Cardiac fibroblast (primary cell): ENCODE measurements at regions not wholly inside any gene's neighbourhood (a gene's known extent, or its start where the extent isn't known, plus 50 kb on each side); places are given as distances from the start of the nearest gene placed in this dataset.

Experiments
- DNase-seq, 2 donors: peaks; one replicate each; pipeline versions ENCODE4 v3.0.0 to v3.0.0-alpha.2; 2010; ENCODE audit warnings: low read depth in 2 of 2
- H3K4me3 ChIP-seq, 2 donors: replicated peaks in 1 of 2; 1 replicate in 1 of 2; 2 replicates in 1 of 2; pipeline ENCODE4 v1.5.1; 2011; ENCODE audit warnings: low read depth in 2 of 2, low read length in 2 of 2, mild to moderate bottlenecking in 2 of 2, moderate library complexity in 1 of 2
- TF ChIP-seq, protein P1 (sequence below): IDR thresholded peaks from one replicate; pipeline ENCODE4 v1.5.1; 2011; ENCODE audit warnings: low read depth, mild to moderate bottlenecking, low read length, inconsistent platforms

DNA sequence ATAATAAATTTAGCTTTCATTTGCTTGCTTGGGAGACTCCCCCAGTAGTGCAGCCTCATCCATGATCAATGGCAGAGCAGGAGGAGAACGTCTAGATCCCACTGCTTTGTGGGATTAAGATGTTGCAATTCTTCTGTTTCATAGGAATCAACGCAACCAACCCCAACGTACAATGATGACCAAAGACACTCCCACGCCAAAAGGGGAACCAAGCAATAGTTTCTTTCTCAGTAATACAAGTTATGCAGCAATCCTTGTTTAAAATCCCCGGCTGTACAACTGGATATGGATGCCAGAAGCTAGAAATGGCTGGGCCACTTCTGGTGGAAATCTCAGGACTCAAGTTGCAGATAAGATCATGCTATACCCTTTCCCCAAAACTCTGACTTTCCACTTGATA, 411.2 kb downstream of the VPS13C start:
- no peak for DNase-seq

DNA sequence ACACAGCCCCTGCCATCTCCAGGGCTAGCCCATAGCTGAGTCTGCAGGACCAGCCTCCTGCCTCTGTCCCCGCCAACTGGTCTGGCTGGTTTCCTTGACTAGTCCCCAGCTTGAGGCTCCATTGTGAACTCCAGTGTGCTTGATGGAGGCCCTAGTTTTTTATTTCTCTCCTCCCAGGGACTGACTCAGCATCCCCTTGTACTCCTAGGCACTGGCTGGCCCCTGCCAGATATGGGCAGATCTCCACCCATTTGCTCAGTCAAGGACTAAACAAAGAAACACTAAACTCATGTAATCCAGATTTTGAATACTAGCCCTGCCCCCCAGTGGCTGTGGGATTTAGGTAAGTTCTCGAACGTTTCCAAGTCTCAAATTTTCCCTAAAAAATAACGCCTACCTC, 415.4 kb upstream of the RORA start:
- DNase-seq = no peak
- TF ChIP-seq, protein P1, sequence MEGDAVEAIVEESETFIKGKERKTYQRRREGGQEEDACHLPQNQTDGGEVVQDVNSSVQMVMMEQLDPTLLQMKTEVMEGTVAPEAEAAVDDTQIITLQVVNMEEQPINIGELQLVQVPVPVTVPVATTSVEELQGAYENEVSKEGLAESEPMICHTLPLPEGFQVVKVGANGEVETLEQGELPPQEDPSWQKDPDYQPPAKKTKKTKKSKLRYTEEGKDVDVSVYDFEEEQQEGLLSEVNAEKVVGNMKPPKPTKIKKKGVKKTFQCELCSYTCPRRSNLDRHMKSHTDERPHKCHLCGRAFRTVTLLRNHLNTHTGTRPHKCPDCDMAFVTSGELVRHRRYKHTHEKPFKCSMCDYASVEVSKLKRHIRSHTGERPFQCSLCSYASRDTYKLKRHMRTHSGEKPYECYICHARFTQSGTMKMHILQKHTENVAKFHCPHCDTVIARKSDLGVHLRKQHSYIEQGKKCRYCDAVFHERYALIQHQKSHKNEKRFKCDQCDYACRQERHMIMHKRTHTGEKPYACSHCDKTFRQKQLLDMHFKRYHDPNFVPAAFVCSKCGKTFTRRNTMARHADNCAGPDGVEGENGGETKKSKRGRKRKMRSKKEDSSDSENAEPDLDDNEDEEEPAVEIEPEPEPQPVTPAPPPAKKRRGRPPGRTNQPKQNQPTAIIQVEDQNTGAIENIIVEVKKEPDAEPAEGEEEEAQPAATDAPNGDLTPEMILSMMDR = no peak
- no peak overlapping the region for H3K4me3 ChIP-seq

More for the DNA sequence above, 411.2 kb downstream of the VPS13C start:
- TF ChIP-seq, protein P1 = no peak
- no peak overlapping the region for H3K4me3 ChIP-seq

DNA sequence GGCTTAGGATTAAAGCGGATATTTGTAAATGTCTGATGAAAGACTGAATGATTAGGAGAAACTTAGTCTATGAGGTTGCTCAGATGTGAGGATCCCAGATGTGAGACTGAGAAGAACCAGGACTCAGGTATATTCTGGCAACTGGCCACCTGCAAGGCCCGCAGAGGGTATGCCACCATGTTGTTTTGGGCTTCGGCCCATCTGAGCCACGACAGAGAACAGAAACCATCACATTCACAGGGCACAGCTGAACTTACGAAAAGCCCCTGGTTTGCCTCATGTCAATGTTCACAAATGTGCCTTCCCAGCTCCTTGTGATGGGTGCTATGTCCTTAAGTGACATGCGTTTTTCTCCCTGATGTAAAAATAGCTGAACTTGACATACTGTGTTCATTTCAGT, 412.5 kb upstream of the RORA start:
- H3K4me3 ChIP-seq = no peak overlapping the region
- TF ChIP-seq, protein P1 = no peak
- DNase-seq = no peak

- TF ChIP-seq, protein P1 = no peak
- H3K4me3 ChIP-seq = no peak overlapping the region
- no peak for DNase-seq
Measured at GRCh38 chr15:61640756-61641155, 411.7 kb upstream of the RORA start.

DNA sequence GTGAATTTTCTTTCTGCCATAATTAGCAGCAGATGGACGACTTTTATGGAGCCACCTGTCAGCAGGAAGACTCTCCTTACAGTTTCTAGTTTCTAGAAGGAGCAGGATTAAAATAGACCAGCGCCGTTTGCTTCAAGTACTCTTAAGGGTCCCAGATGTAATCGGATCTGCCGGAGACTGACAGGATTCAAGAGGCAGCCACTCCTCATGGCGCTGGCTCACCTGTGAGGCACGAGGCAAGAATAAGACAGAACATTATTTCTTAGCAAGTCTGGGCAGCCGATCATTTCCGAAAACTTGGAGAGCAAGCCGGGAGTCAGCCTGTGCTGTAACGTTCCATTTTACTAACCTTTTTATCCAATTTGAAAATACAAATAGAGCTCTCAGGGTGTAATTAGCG, 410.4 kb upstream of the RORA start:
- no peak for DNase-seq
- TF ChIP-seq, protein P1 = no peak
- H3K4me3 ChIP-seq = no peak overlapping the region

GRCh38 chr15:61634837-61635236, 405.7 kb upstream of the RORA start:
- H3K4me3 ChIP-seq = no peak overlapping the region
- no peak for DNase-seq
- TF ChIP-seq, protein P1 = no peak

DNA sequence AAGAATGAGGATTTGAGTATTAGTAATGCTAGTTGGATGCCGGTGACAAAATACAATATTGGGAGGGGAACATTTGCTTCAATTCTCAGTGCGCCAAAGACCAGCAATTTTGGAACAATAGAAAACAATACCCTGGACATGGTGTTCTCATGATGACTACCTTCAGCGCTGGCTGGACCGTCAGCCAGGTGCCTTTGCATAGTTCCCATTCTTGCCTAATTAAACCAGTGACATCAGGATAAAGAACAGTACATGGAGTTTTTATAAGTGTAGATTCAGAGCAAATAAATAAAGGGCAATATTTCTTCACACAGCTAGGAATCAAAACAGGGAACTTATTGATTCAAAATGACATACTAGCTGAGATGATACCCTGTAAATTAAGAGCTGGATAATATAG, 404.8 kb upstream of the RORA start:
- H3K4me3 ChIP-seq = no peak overlapping the region
- DNase-seq = no peak
- TF ChIP-seq, protein P1 = no peak
